KG1 (cell line): ENCODE measurements at regions not wholly inside any gene's neighbourhood (a gene's known extent, or its start where the extent isn't known, plus 50 kb on each side); places are given as distances from the start of the nearest gene placed in this dataset.

Source experiments
- DNase-seq: peaks from one replicate; lab custom pipeline; 2025; lab: John Stamatoyannopoulos, UW

- DNase-seq: no peak
Observed at GRCh38 chr4:4961936-4962335, 57.3 kb downstream of the CYTL1 start.

- no peak for DNase-seq
Observed at GRCh38 chr4:4962928-4963327, 56.3 kb downstream of the CYTL1 start.
